ENCODE measurements at regions not wholly inside any gene's neighbourhood (a gene's known extent, or its start where the extent isn't known, plus 50 kb on each side); places are given as distances from the start of the nearest gene placed in this dataset.

- Mint-ChIP-seq H3K4me1 (ENCODE audit: low read depth, unreplicated experiment) (peaks cover 42% of the 10 kb centered on the region), H3K9me3 (ENCODE audit: unreplicated experiment) (peaks cover 1% of the 10 kb centered on the region), H3K27ac (ENCODE audit: unreplicated experiment) (peak overlapping the region; percentile 93), H3K4me3 (ENCODE audit: unreplicated experiment) (no peak overlapping the region), H3K36me3 (ENCODE audit: low read depth, unreplicated experiment) (no peaks in the 10 kb centered on the region), H3K27me3 (ENCODE audit: low read depth, unreplicated experiment) (no peaks in the 10 kb centered on the region)
- DNase-seq (ENCODE audit: low read depth) (peak; percentile 97), FAIRE-seq (peak; percentile 99)
- no peak overlapping the region for H2AFZ ChIP-seq (ENCODE audit: low read depth, low read length)
- peak overlapping the region; percentile 77 for H3K9ac ChIP-seq (ENCODE audit: low read length)
- peaks cover 40% of the 10 kb centered on the region for H3K4me1 ChIP-seq (ENCODE audit: insufficient read depth, low read length)
- no peaks in the 10 kb centered on the region for H4K20me1 ChIP-seq (ENCODE audit: insufficient read depth, low read length)
- peak overlapping the region; percentile 16 for H3K4me3 ChIP-seq (ENCODE audit: insufficient read depth, low read depth, low read length)
- H3K4me2 ChIP-seq (ENCODE audit: low read length), result peak overlapping the region; percentile 84
- peak overlapping the region; percentile 92 for H3K27ac ChIP-seq (ENCODE audit: low read depth, low read length)
- H3K79me2 ChIP-seq (ENCODE audit: insufficient read depth, low read length), result no peaks in the 10 kb centered on the region
- no peaks in the 10 kb centered on the region for H3K36me3 ChIP-seq (ENCODE audit: insufficient read depth, low read length)
- H3K27me3 ChIP-seq (ENCODE audit: insufficient read depth, low read length), result no peaks in the 10 kb centered on the region
- TF ChIP-seq, protein P1, sequence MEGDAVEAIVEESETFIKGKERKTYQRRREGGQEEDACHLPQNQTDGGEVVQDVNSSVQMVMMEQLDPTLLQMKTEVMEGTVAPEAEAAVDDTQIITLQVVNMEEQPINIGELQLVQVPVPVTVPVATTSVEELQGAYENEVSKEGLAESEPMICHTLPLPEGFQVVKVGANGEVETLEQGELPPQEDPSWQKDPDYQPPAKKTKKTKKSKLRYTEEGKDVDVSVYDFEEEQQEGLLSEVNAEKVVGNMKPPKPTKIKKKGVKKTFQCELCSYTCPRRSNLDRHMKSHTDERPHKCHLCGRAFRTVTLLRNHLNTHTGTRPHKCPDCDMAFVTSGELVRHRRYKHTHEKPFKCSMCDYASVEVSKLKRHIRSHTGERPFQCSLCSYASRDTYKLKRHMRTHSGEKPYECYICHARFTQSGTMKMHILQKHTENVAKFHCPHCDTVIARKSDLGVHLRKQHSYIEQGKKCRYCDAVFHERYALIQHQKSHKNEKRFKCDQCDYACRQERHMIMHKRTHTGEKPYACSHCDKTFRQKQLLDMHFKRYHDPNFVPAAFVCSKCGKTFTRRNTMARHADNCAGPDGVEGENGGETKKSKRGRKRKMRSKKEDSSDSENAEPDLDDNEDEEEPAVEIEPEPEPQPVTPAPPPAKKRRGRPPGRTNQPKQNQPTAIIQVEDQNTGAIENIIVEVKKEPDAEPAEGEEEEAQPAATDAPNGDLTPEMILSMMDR (IDR thresholded peaks at IDR 0.05; ENCODE audit: insufficient read depth, low read depth, low read length), result no peak
- H3K9me3 ChIP-seq (ENCODE audit: insufficient read depth, low read depth, low read length), result no peaks in the 10 kb centered on the region
Measured at GRCh38 chr11:128208329-128209137, 378.8 kb downstream of the ETS1 start.

- peaks cover 42% of the 10 kb centered on the region for H3K4me1 Mint-ChIP-seq (ENCODE audit: low read depth, unreplicated experiment)
- no peaks in the 10 kb centered on the region for H3K27me3 Mint-ChIP-seq (ENCODE audit: low read depth, unreplicated experiment)
- no peaks in the 10 kb centered on the region for H3K79me2 ChIP-seq (ENCODE audit: insufficient read depth, low read length)
- peak overlapping the region; percentile 93 for H3K27ac Mint-ChIP-seq (ENCODE audit: unreplicated experiment)
- peaks cover 1% of the 10 kb centered on the region for H3K9me3 Mint-ChIP-seq (ENCODE audit: unreplicated experiment)
- H3K4me1 ChIP-seq (ENCODE audit: insufficient read depth, low read length), result peaks cover 40% of the 10 kb centered on the region
- no peaks in the 10 kb centered on the region for H3K36me3 ChIP-seq (ENCODE audit: insufficient read depth, low read length)
- peak overlapping the region; percentile 77 for H3K9ac ChIP-seq (ENCODE audit: low read length)
- no peaks in the 10 kb centered on the region for H4K20me1 ChIP-seq (ENCODE audit: insufficient read depth, low read length)
- H3K4me3 ChIP-seq (ENCODE audit: insufficient read depth, low read depth, low read length), result peak overlapping the region; percentile 16
- H3K27ac ChIP-seq (ENCODE audit: low read depth, low read length), result peak overlapping the region; percentile 92
- no peaks in the 10 kb centered on the region for H3K27me3 ChIP-seq (ENCODE audit: insufficient read depth, low read length)
- H3K4me2 ChIP-seq (ENCODE audit: low read length), result peak overlapping the region; percentile 84
- no peak overlapping the region for H3K4me3 Mint-ChIP-seq (ENCODE audit: unreplicated experiment)
- TF ChIP-seq, protein P1 (IDR thresholded peaks at IDR 0.05; ENCODE audit: insufficient read depth, low read depth, low read length), result no peak
- no peak for TF ChIP-seq EZH2 (IDR thresholded peaks at IDR 0.05; ENCODE audit: insufficient read depth, low read length)
- DNase-seq (ENCODE audit: low read depth) (peak; percentile 97), FAIRE-seq (no peak)
- no peaks in the 10 kb centered on the region for H3K36me3 Mint-ChIP-seq (ENCODE audit: low read depth, unreplicated experiment)
- no peaks in the 10 kb centered on the region for H3K9me3 ChIP-seq (ENCODE audit: insufficient read depth, low read depth, low read length)
- no peak overlapping the region for H2AFZ ChIP-seq (ENCODE audit: low read depth, low read length)
Measured at GRCh38 chr11:128207861-128208321, 379.5 kb downstream of the ETS1 start.

DNA sequence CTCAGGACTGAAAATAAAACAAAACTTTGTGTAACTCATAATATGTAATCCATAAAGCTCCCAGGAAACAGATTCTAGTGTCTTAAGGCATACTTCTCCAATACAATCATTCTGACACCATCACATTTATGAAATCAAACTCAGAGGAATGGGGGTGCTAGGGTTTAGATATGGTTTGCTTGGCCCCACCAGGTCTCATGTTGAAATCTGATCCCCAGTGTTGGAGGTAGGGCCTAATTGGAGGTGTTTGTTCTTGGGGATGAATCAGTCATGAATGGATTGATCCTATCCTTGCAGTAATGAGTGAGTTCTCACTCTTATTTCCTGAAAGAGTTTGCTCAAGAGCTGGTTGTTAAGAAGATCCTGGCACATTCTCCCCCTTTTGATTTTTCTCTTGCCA is 380.9 kb downstream of the ETS1 start:
- Histone ChIP-seq H3K4me3 (ENCODE audit: insufficient read depth, low read depth, low read length) (no peak overlapping the region), H3K27ac (ENCODE audit: low read depth, low read length) (no peak overlapping the region), H3K79me2 (ENCODE audit: insufficient read depth, low read length) (no peaks in the 10 kb centered on the region), H3K36me3 (ENCODE audit: insufficient read depth, low read length) (no peaks in the 10 kb centered on the region), H3K4me2 (ENCODE audit: low read length) (no peak overlapping the region), H3K9me3 (ENCODE audit: insufficient read depth, low read depth, low read length) (no peaks in the 10 kb centered on the region), H3K27me3 (ENCODE audit: insufficient read depth, low read length) (no peaks in the 10 kb centered on the region), H3K4me1 (ENCODE audit: insufficient read depth, low read length) (peaks cover 40% of the 10 kb centered on the region), H3K9ac (ENCODE audit: low read length) (no peak overlapping the region), H4K20me1 (ENCODE audit: insufficient read depth, low read length) (no peaks in the 10 kb centered on the region), H2AFZ (ENCODE audit: low read depth, low read length) (no peak overlapping the region)
- DNase-seq (ENCODE audit: low read depth) (no peak), FAIRE-seq (peak; percentile 37)
- Mint-ChIP-seq H3K9me3 (ENCODE audit: unreplicated experiment) (peaks cover 1% of the 10 kb centered on the region), H3K4me1 (ENCODE audit: low read depth, unreplicated experiment) (peaks cover 36% of the 10 kb centered on the region), H3K27me3 (ENCODE audit: low read depth, unreplicated experiment) (no peaks in the 10 kb centered on the region), H3K36me3 (ENCODE audit: low read depth, unreplicated experiment) (no peaks in the 10 kb centered on the region), H3K27ac (ENCODE audit: unreplicated experiment) (peak overlapping the region; percentile 48), H3K4me3 (ENCODE audit: unreplicated experiment) (peak overlapping the region; percentile 41)
- TF ChIP-seq, protein P1 (IDR thresholded peaks at IDR 0.05; ENCODE audit: insufficient read depth, low read depth, low read length), result no peak
- no peak for TF ChIP-seq EZH2 (IDR thresholded peaks at IDR 0.05; ENCODE audit: insufficient read depth, low read length)

Data from astrocyte (in vitro differentiated cells and primary cell).